ENCODE measurements at regions not wholly inside any gene's neighbourhood (a gene's known extent, or its start where the extent isn't known, plus 50 kb on each side); places are given as distances from the start of the nearest gene placed in this dataset.

DNA sequence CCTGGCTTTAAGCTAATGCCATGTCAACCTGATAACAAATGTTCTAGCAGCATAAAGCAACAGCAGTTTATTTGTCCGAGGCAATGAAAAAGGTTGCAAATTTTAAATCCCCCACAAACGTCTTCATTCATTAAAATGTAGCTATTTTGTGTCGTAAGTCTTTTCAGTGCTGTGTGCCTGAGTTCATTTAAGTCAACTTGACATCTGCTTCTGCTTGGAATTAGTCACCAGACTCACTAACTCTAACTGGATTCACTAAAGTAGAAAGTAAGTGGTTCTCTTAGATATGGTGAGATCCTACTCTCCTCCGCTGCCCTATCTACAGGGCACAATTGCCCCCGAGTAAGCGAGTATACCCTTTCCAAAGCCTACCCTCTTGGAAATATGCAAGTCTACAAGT, 118.4 kb upstream of the CHRM3 start:
- no peak for DNase-seq (ENCODE audit: low read depth in 2 of 2)

DNA sequence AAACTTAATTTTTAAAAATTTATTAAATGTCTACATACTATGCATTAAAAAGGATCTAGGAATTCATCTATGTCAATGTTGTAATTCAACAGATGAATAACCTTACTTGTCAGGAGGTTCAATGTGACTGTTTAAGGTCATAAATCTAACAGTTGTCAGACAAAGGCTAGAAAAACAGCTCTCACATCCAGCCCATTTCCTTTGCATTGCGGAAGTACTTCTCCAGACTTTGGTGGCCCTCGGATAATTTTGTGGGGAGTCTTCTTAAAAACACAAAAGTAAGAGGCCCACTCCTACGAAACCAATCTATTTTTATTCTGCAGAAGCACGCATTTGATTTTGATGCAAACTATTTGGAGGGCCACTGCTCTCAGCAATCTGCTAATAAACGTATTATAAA, 122.6 kb upstream of the CHRM3 start:
- DNase-seq (ENCODE audit: low read depth in 2 of 2): no peak

DNA sequence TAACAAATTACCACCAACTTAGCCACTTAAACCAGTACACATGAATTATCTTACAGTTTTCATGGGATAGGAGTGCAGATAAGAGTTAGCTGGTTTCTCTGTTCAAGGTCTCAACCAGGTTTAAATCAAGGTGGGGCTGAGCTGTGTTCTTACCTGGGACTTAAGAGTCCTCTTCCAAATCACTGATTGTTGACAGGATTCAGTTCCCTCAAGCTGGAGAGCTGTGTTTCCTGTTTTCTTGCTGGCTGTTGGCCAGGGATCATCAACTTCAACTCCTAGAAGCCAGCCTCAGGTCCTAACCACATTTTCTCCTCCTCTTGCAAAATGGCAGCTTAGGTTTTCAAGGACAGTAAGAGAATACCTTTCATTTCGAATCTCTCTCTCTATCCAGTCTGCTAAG, 123.8 kb upstream of the CHRM3 start:
- DNase-seq (ENCODE audit: low read depth in 2 of 2): no peak

DNA sequence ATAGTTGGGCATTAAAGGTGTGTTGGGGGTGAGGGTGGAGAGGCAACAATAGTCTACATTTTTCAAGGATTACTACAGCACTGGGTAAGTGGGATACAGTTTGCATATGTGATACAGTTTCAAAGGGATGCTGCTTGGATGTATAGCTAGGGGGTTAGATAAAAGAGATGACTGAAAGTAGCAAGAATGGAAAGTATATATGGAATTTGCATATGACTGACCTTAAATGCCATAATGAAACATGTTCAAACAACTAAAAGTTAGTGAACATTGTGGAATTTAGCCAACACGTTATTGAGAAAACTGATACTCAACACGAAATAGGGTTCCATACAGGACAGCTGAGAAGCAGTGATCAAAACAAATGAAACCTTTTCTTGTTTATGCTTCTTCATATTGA, 124.8 kb upstream of the CHRM3 start:
- no peak for DNase-seq (ENCODE audit: low read depth in 2 of 2)

DNA sequence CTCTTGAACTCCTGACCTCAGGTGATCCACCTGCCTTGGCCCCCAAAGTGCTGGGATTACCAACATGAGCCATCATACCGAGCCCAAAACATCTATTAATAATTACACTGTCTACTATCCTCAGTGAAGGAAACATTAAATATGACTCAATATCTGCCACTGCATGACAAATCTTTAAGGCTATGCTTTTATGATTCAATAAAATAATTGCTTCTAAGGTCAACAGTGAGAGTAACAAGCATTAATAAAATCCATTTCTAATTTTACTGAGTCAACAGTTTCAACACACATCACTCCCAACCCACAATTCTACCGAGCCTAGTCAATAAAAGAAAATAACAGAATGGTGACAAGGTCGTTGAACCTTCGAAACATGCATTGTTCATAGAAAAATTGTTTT, 125.5 kb upstream of the CHRM3 start:
- no peak for DNase-seq (ENCODE audit: low read depth in 2 of 2)

DNA sequence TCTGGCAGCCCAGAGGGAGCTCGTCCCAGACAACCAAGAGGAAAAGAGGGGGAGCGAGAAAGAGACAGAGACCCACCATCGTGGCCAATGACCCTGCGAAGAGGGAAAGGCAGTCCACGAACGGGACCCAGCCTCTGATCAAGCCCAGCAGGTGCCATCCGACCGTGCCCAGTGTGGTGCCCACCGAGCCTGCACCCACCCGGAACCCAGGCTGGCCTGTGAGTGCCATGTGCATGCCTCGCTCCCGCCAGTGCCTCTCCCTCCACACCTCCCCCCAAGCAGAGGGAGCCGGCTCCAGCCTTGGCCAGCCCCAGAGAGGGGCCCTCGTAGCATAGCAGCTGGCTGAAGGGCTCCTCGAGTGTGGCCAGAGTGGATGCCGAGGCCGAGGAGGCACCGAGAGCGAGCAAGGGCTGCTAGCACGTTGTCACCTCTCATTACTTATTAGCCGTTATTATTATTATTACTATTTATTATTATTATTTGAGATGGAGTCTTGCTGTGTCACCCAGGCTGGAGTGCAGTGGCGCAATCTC, 130.7 kb upstream of the CHRM3 start:
- no peak for DNase-seq (ENCODE audit: low read depth in 2 of 2)

DNA sequence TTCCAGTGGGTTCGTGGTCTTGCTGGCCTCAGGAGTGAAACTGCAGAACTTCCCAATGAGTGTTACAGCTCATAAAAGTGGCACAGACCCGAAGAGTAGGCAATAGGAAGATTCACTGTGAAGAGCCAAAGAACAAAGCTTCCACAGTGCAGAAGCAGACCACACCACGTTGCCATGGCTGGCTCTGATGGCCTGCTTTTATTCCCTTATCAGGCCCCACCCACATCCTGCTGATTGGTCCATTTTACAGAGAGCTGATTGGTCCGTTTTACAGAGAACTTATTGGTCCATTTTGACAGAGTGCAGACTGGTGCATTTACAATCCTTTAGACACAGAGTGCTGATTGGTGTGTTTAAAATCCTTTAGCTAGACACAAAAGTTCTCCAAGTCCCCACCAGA, 131.4 kb upstream of the CHRM3 start:
- DNase-seq (ENCODE audit: low read depth in 2 of 2): no peak

DNA sequence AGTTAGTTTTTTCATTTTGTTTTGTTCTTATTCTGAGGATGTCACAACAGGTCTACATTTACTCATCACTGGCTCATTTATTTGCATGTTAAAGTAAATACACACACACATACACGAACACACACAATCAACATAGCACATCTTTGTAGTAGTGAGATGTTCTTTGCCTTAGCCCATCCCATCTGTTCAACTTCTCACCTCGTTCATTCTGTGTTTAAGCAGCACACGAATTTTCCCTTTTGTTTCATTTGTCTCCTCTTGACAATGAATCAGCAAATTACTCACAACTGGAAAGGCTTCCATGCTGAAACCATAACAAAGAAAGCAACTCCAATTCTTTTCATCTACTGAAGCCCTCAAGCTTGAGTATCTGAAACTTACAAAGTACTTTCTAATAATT, 133.3 kb upstream of the CHRM3 start:
- DNase-seq (ENCODE audit: low read depth in 2 of 2): no peak

DNA sequence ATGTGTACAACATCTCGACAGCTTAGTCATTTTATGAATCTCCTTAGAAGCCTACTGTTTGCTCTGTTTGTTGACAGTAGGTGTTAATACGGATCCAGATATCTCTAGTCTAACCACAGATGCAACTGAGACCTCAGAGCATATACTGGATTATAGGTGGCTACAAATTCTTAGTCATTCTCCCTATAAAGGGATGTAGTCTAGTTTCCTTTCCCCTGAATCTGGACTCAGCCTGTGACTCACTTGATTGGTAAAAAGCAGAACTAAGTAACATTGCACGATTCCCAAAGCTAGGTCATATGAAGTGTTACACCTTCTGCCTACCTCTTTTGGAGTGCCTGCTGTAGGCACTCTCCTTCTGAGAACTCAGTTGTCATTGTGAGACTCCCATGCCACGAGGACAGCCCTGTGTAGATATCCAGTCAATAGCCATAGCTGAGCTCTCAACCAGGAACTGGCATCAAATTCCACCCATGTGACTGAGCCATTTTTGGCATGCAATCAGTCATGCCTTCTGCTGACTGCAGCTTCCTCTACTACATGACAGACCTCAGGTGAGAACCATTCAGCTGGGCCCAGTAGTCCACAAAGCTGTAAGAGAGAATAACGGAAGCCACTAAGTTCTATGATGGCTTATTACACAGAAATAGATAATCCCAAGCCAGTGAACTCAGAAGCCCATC, 135.9 kb upstream of the CHRM3 start:
- no peak for DNase-seq (ENCODE audit: low read depth in 2 of 2)

DNA sequence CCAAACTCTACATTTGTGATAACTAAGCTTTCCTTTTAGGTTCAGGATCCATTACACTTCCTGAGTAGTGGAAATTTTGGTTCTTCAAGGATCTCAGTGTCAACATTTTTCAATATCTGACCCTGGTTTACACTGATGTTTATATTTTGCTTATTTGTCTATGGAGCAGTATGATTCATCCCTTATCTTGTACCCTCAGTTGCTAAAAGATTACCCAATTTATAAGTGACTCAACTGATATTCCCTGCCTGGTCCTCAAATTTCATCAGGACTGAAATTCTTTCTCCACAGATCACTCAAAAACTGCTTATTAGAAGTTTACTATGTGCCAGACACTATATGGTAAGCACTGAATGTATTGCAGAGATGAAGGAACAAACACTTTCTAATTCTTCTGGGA, 139.1 kb upstream of the CHRM3 start:
- DNase-seq (ENCODE audit: low read depth in 2 of 2): no peak

DNA sequence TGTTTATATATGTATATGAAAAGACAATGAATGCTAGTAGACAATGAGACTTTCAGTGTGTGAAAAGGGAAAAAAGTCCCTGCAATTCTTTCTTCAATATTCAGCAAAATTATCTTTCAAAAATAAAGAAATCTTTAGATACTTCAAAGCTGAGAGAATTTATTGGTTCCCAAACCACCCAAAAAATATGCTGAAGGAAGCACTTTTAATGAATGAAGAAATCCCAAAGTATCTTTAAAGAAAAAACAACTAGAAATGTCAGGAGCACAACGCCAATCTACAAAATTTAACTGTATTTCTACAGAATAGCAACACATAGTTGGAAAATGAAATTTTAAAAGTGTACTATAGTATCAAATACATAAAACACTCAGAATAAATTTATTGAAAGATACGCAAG, 142.3 kb upstream of the CHRM3 start:
- no peak for DNase-seq (ENCODE audit: low read depth in 2 of 2)

DNA sequence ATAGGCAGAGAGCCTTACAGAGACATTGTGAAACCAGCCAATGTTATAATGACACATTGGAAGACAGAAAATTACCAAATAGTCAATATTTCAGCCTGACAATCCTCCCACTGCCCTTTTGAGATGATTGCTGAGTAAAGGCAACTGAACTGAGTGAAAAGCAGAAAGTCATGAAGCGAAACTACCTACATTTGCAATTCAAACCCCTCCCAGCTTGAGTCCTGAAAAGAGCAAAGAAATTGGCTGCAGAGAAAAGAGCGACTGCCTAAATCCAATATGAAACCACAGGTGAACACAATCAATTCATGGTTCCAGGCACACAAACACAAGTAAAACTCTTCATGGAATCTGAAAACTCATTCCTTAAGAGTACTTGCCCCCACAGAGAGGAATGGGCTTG, 143.4 kb upstream of the CHRM3 start:
- DNase-seq (ENCODE audit: low read depth in 2 of 2): no peak

DNA sequence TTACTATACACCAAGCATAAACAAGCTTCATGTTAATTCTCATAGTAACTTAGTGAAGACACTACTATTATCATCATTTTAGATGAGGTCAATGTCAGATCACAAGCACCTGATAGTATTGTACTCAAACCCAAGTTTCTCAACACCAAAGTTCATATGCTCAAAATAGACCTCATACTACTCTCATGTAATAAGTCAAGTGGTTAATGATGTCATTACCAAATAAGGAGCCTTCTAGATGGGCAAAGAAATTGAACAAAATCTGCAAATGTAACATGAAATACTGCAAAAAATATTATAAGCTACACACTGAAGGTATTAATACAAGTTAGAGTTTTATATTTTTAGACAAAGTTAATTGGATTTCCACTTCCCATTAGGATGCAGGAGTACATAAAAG, 144.0 kb upstream of the CHRM3 start:
- DNase-seq (ENCODE audit: low read depth in 2 of 2): no peak

DNA sequence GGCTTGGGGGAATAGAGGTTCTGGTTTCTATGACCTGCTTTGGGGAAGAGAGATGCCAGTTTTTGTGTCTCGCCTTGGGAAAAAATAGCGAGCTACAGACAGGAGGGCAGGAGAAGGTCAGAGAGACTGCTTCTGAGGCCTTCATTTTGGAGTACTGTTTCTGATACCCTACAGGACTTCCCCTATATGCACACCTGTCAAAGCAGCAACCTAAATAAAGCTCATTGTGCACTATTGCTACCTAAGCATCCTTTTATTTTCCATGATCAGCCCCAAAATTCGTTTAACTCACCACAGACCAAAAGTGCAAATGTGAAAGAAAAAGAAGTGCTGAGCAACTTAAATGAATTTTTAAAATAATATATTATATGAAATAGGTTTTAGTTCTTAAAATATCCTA, 145.6 kb upstream of the CHRM3 start:
- no peak for DNase-seq (ENCODE audit: low read depth in 2 of 2)

DNA sequence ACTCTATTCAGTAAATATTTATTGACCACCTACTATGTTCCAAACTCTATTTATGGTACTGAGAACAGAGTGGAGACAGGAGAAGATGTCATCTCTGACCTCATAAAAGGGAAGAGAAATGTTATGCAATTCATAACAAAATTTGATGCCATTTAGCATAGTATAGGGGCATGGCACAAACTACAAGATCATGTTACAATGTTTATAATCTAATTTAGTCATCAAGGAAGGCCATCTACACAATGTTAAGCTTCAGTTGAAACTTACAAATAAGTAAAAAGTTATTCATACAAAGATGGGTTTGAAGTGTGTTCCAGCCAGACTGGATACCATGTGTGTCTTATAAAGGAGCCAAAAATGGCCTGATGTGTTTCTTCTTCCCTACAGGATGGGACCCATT, 146.8 kb upstream of the CHRM3 start:
- DNase-seq (ENCODE audit: low read depth in 2 of 2): no peak

DNA sequence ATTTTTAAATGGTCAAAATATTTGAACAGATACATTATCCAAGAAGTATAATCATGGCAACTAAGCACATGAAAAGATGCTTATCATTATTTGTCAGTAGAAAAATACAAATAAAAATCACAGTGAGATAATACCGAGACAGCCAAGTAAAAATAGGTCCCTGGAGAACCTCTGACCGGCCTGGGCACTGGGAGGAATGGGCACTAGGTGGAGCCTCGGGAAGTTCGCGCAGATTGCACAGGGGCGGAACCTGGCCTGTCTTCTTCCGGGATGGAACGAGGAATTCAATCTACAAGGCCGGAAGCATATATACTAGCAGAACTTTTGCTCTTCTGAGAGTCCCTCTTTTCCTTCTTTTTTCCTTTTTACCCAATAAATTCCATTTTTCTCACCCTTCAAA, 148.5 kb upstream of the CHRM3 start:
- no peak for DNase-seq (ENCODE audit: low read depth in 2 of 2)

DNA sequence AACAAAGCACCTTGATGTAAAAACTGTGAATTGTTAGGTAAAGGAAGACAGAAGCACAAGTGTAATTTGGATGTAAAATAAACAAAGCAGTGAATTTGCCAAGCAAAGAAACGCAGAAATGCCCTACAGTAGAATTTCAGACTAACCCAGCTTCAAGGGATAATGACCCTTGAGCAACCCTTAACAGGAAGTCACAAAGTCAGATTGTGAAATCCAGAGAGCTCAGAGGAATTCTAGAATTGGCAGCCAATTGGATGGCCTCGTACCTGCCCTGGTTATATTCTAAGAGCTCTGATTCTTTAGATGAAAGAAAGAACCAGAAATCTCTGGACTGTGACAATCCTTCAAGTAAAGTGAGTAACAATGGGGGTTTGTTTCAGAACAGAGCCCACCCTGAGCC, 152.7 kb upstream of the CHRM3 start:
- DNase-seq (ENCODE audit: low read depth in 2 of 2): no peak

DNA sequence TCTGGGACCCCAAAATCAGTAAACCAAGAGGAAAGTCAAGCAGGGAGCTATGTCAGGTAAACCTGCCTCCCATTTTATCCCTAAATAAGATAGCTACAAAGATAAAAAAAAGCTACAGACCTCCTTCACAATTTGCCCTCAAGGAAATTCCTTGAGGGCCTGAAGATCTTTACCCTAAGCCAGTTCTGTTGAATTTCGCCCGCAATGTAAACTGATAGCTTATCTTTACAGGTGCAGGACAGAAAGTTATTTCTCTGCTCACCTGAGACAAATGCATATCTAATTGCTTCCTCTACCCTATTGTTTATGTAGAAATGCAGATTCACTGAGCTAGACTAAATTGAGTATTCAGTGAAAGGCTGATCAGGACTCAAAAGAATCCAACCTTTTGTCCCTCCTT, 153.4 kb upstream of the CHRM3 start:
- DNase-seq (ENCODE audit: low read depth in 2 of 2): no peak

DNA sequence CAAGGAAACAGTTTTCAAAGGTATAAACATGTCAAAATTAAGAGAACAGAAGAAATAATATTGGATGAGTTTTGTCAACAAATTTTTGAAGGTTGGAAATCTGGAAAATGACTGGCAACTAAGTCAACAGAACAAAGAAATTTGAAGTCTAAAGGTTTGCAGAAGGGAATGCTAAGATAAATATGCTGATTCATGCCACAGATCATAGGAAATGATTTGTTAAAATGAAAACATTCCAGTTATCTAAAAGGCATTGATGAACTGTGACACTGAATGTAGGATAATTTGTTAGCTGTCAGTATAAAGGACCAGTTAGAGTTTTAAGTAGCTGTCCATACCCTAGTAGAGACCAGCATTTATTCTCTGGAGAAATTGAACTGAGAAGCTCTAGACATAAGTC, 157.9 kb upstream of the CHRM3 start:
- no peak for DNase-seq (ENCODE audit: low read depth in 2 of 2)

DNA sequence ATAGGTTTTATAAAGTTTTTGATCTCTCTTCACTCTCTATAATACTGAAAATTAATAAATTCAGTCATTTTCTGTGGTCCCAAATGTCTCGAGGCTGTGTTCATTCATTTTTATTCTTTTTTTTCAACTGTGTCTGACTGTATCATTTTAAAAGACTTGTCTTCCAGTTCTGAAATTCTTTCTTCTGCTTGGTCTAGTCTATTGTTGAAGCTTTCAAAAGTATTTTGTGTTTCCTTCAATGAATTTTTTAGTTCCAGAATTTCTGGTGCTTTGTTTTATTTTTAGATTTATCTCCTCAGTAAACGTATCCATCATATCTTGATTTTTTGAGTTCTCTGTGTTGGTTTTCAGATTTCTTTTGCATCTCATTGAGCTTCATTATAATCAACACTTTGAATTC, 161.0 kb upstream of the CHRM3 start:
- DNase-seq (ENCODE audit: low read depth in 2 of 2): no peak

DNA sequence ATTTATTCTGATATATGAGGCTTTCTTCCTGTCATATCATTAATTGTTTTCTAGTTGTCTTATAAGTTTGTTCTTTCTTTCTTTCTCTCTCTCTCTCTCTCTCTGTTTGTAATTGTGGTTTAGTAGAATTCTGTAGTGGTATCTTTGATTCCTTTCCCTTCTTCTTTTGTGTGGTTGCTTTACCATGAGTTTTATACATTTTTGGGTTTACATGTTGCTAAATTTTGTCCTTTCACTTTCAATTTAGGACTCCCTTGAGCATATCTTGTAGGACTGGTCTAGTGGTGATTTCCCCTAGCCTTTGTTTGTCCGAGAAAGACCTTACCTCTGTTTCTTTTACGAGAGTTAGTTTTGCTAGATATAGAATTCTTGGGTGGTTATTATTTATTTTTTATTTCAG, 162.3 kb upstream of the CHRM3 start:
- no peak for DNase-seq (ENCODE audit: low read depth in 2 of 2)

DNA sequence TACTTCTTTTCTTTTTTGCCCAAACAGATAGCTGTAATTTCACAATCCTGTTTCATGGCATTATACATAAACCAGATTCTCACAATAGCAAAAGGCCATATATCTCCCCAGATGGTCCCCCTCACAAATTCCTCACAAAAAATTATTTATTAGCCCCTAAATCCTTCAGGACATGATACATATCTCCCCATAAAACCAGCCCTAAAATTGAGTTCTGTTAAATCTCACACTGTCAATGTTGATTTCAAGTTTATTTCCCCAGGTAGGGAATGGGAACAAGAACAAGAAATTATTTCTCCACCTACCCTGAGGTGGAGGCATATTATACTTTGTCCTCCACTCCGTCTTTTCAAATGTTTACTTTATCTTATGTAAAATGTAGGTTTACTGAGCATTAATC, 163.4 kb upstream of the CHRM3 start:
- DNase-seq (ENCODE audit: low read depth in 2 of 2): no peak

DNA sequence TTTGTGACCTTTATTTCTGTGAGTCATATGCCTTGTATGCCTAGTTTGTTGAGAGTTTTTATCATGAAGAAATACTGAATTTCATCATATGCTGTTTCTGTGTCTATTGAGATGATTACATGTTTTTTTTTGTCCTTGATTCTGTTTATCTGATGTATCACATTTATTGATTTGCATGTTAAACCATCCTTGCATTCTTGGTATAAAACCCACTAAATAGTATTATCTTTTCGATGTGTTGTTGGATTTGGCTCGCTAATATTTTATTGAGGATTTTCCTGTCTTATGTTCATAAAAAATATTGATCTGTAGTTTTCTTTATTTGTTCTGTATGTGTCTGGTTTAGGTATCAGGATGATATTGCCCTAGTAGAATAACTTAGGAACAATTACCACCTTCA, 164.7 kb upstream of the CHRM3 start:
- no peak for DNase-seq (ENCODE audit: low read depth in 2 of 2)

DNA sequence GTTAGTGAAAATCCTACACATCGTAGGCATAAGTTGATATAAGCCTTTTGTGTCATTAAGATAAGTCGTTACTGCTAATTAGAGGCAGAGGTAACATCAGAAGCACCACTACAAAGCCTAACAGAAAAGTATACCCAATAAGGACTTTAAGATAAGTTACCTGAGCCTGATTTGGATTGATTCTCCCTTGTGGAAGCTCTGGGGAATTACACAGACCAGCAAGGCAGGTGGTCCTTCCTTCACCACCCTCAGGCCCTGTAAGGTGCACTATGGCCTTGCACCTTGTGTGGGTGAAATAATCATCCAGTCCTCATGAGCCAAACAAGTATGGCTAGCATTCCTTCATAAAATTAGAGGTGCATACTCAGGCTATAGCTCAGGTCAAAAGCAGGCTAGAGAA, 166.7 kb upstream of the CHRM3 start:
- no peak for DNase-seq (ENCODE audit: low read depth in 2 of 2)
